Mucosa of descending colon (tissue), 3 donors: ENCODE measurements at regions not wholly inside any gene's neighbourhood (a gene's known extent, or its start where the extent isn't known, plus 50 kb on each side); places are given as distances from the start of the nearest gene placed in this dataset.
"Not testable (repeated sequence)": the region's sequence is repeated elsewhere in the genome, so short reads cannot be mapped to it uniquely, and the experiment has no call there.

Experiments used
- ATAC-seq: fragments of 200-7000 bp; cut with Tn5 transposase; one replicate; pipeline ENCODE4 v1.9.1; 2020; ENCODE audit warnings: mild to moderate bottlenecking, moderate library complexity
- DNase-seq, 3 donors: peaks; one replicate each; pipeline ENCODE4 v3.0.0-alpha.2; 2020
- H3K36me3 ChIP-seq: fragments of 200-600 bp; one replicate; pipeline ENCODE4 v1.8.0; 2021; ENCODE audit warnings: low read depth, mild to moderate bottlenecking
- H3K4me1 ChIP-seq: fragments of 200-600 bp; one replicate; pipeline ENCODE4 v1.8.0; 2021; ENCODE audit warnings: low read depth, mild to moderate bottlenecking
- H3K4me3 ChIP-seq: fragments of 200-600 bp; one replicate; pipeline ENCODE4 v1.8.0; 2021; ENCODE audit warnings: mild to moderate bottlenecking
- H3K9me3 ChIP-seq: fragments of 200-600 bp; one replicate; pipeline ENCODE4 v1.8.0; 2021; ENCODE audit warnings: mild to moderate bottlenecking
- CTCF ChIP-seq: fragments of 200-600 bp; IDR thresholded peaks from one replicate; pipeline ENCODE4 v1.8.0; 2022; ENCODE audit warnings: antibody characterized with exemption, mild to moderate bottlenecking
- intact Hi-C, 2 donors: fragments of 100-400 bp; cut with DNase I in 1 of 2; cut with micrococcal nuclease in 1 of 2; formaldehyde crosslinking; loops; one replicate each; pipeline versions ENCODE4 v1.11.0 to v1.11.1; 2022; cut with DNase I, micrococcal nuclease
- donor health status: DM: no; HTN: no; CAD: no; lungs with moderate emphysema.
- donor health status: DM: no; HTN: no; CAD: no.
- donor health status: DM: no; HTN: yes; CAD: no.

- DNase-seq (no peak), ATAC-seq (no peak)
- Histone ChIP-seq H3K9me3 (no peaks in the 10 kb centered on the region), H3K4me3 (no peak overlapping the region), H3K4me1 (no peaks in the 10 kb centered on the region), H3K36me3 (no peaks in the 10 kb centered on the region)
- TF ChIP-seq CTCF = no peak
- intact Hi-C loops = no loop called here
These were observed 57.5 kb upstream of the TRA2B start for GRCh38 chr3:185995352-185995751.

GRCh38 chr3:185992831-185993374, 55.1 kb upstream of the TRA2B start:
- H3K36me3 ChIP-seq = no peaks in the 10 kb centered on the region
- H3K4me3 ChIP-seq = no peak overlapping the region
- DNase-seq (no peak), ATAC-seq (no peak)
- TF ChIP-seq CTCF = no peak
- intact Hi-C loops = no loop called here
- H3K9me3 ChIP-seq = no peaks in the 10 kb centered on the region
- no peaks in the 10 kb centered on the region for H3K4me1 ChIP-seq

- intact Hi-C loops, H3K4me3 ChIP-seq, DNase-seq, ATAC-seq, H3K9me3 ChIP-seq, H3K36me3 ChIP-seq, H3K4me1 ChIP-seq: not testable (repeated sequence)
These were observed 53.2 kb upstream of the TRA2B start for GRCh38 chr3:185990995-185991394.

GRCh38 chr3:185989511-185989910, 51.7 kb upstream of the TRA2B start:
- DNase-seq = no peak
- ATAC-seq = no peak

GRCh38 chr3:185988816-185989175, 51.0 kb upstream of the TRA2B start:
- Histone ChIP-seq H3K4me1 (no peaks in the 10 kb centered on the region), H3K9me3 (no peaks in the 10 kb centered on the region), H3K36me3 (no peaks in the 10 kb centered on the region), H3K4me3 (no peak overlapping the region)
- DNase-seq (no peak), ATAC-seq (no peak)
- intact Hi-C loops = loop anchor here (10.0 kb wide), 2 partner anchors 256 to 556 kb away; partner anchors contain the start of gene CRYGS (in 1 of the 2)
- no peak for TF ChIP-seq CTCF

More at GRCh38 chr3:185989511-185989910, 51.7 kb upstream of the TRA2B start:
- no peak for TF ChIP-seq CTCF
- H3K9me3 ChIP-seq = no peaks in the 10 kb centered on the region
- no peaks in the 10 kb centered on the region for H3K4me1 ChIP-seq
- no peak overlapping the region for H3K4me3 ChIP-seq
- H3K36me3 ChIP-seq = no peaks in the 10 kb centered on the region
- intact Hi-C loops = loop anchor here (10.0 kb wide), 2 partner anchors 255 to 555 kb away; partner anchors contain the start of gene CRYGS (in 1 of the 2)

- no peak overlapping the region for H3K4me3 ChIP-seq
- intact Hi-C loops = loop anchor here (10.0 kb wide), 2 partner anchors 257 to 557 kb away; partner anchors contain the start of gene CRYGS (in 1 of the 2)
- no peaks in the 10 kb centered on the region for H3K36me3 ChIP-seq
- DNase-seq (no peak), ATAC-seq (no peak)
- no peak for TF ChIP-seq CTCF
- no peaks in the 10 kb centered on the region for H3K9me3 ChIP-seq
- H3K4me1 ChIP-seq = no peaks in the 10 kb centered on the region
These were observed 50.4 kb upstream of the TRA2B start for GRCh38 chr3:185988080-185988815.
